ENCODE measurements at regions not wholly inside any gene's neighbourhood (a gene's known extent, or its start where the extent isn't known, plus 50 kb on each side); places are given as distances from the start of the nearest gene placed in this dataset.

GRCh38 chr13:23488442-23488841 is 54.9 kb upstream of the SACS start:
- DNase-seq: no peak

GRCh38 chr13:23496255-23496654 is 62.8 kb upstream of the SACS start:
- no peak for DNase-seq

- DNase-seq: no peak
These were observed 63.7 kb upstream of the SACS start for GRCh38 chr13:23497191-23497590.

DNA sequence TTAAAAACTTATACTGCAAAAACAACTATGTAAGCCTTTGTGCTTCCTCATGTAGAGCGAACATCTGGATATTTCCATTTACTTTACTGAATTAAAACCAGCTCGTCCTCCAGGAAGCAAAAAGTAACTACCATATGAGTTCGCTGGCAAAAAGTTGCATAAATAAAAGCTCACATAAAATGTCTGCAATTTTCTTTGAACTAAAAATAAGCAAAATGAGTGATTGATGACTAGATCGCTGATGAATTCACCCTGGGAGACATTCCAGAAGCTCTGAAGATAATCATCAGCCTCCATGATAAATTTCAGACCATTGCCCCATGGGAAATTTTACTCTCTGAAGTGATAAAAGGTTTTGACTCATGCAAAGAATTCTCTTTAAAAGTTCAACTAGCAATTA is 67.3 kb upstream of the SACS start:
- DNase-seq: no peak

DNA sequence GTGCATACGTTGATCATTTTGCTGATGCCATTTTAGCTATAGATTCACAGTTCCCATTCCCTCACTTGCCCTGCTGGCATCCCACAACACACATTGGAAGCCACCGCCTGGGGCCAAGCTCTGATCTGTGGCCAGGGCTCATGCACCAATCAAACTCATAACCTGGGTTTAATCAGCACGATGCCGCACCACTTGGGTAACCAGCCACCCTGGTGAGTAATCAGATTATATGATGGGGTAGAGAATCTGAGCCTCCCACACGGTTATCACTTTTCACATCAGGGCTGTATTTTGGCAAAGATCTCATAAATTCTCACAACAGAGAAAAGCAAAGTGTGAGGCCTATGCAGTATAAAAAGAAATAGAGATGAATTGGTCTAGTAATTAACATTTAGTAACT is 66.0 kb upstream of the TNFRSF19 start:
- no peak for DNase-seq

GRCh38 chr13:23505007-23505406 is 65.2 kb upstream of the TNFRSF19 start:
- no peak for DNase-seq

GRCh38 chr13:23506071-23506806 is 64.0 kb upstream of the TNFRSF19 start:
- DNase-seq: no peak

- no peak for DNase-seq
These were observed 63.4 kb upstream of the TNFRSF19 start for GRCh38 chr13:23506807-23507291.

DNA sequence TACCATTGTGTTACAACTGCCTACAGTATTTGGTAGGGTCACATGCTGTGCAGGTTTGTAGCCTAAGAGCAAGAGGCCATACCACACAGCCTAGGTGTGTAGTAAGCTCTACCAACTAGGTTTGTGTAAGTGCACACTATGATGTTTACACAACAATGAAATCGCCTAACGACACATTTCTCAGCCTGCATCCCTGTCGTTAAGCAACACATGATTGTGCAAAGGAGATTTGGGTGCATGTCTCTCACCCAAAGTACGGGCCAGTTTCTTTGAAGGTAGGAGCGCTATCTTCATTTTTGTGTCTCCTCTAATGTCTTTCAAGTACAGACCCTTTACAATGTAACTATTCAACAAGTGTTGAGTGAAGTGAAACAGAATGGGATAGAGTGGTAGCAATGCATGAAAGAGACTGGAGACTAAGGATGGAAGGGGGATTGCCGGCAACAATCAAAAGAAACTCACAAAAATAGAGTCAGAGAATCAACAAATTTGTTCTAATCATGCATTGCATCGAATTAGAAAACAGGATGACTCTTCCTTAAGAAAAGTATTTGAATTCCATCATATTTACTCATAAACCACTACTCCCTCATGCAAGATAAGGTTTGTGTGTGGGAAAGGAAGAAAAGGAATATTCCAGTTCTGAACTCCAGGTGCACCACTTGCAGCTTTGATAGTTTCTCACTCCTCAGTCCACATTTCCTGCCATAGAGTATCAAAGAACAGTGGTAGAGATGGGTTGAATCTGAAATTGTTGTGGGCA is 60.2 kb upstream of the TNFRSF19 start:
- no peak for DNase-seq

GRCh38 chr13:23510544-23510916 is 59.7 kb upstream of the TNFRSF19 start:
- DNase-seq: no peak

DNA sequence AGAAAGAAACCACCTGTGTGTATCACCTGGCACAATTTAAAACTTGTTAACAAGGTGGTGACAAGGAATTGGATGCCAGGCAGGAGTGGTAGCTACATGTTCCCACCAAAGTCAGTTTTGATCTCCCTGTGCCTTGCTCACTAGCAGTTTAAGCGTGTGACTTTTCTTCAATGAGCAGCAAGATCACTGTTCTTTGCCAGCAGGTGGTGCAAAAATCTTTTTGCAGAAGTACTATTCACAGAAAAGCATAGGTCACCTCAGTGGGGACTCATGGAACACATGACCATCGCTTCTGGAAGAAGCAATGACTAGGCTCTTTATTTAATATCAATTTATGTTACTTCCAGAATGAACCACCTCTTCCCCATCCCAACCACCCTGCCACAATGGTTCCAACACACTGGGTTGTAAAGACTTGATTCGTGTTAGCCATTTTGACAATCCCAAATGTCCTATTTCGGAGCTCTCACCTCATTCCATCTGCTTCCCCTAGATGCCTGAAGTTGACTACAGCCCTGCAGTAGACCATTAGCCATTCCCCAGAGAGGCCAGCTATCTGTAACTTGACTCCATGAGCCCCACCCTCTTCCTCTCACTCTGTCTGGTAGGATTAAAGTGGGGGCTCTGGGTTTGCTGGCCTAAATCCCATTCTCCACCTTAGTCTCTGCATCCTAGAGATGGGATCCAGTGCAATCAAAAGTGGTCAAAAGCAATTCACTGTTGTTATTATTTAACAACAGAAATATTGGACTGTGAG is 59.1 kb upstream of the TNFRSF19 start:
- DNase-seq: peak; percentile 13

GRCh38 chr13:23512762-23513395 is 57.3 kb upstream of the TNFRSF19 start:
- no peak for DNase-seq

DNA sequence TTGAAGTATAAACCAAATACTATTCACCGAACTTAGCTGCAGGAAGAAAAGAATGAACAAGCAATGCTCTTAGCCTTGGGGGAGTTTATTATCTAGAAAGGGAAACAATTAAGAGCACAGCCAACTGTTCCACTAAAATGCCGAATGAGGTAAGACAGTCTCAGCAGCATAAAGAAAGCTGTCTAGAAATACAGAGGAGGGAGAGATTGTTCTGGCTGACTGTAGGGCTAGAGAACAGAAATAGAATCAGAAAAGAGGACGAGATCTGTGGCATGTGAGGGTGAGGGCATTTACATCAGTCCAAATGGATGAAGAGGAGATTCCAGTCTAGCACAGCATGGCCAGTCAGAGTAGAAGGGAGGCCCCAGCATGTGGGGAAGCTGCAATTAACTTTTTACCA is 56.8 kb upstream of the TNFRSF19 start:
- DNase-seq: no peak

GRCh38 chr13:23514076-23514475 is 56.1 kb upstream of the TNFRSF19 start:
- DNase-seq: no peak

DNA sequence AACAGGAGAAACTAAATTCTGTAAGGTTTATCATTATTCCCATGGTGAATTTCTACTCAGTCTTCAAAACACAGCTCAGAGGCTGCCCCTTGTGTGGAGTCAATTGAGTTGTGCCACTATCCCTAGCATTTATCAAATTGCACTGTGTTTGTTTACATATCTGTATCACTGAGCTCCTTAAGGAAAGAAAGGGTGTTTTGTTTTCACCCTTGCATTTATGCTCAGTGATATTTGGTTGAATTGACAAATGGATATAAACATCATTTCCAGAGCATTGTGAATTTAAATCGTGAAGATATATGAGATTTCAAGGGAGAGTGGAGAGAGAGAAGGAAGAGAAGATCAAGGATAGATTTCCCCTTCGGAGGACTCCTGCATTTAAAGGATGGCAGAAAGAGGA is 55.1 kb upstream of the TNFRSF19 start:
- DNase-seq: no peak

DNA sequence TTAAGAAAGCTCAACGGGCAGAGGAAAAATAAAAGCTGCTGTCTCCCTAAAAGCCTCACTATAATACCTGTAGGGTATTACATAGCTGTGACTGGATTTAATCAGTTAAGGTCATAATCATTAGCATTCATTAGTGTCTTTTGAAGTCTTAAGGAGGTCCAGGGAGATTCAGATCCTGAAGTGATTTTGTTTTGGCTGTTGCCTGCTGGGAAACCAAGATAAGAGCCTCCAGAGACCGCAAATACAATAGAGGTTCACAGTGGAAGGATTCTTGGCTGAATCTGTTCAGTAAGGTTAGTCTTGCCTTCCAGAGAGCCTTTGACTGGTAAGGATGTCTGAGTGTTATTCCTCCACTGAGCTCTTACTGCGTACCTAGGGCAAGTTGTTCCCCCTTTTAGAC is 54.0 kb upstream of the TNFRSF19 start:
- DNase-seq: no peak

GRCh38 chr13:23516702-23517101 is 53.5 kb upstream of the TNFRSF19 start:
- DNase-seq: no peak

DNA sequence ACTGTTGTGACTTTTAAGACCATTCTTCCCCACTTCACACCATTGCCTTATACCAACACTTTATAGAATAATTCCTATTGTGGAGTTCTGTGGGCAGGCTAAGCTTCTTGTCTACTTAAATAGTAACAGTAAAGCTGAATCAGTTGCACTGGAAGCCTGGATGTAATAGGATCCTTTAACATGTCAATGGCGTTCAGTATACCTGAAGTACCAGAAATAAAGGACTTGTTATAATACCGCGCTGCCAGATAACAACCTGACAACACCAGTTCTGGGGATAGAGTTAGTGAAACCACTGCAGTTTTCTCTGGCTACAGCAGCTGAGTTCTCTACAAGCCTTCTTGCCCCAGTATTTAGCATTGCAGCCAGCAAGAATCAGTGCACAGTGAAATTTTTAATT is 52.0 kb upstream of the TNFRSF19 start:
- no peak for DNase-seq

Data from RPMI8226 (cell line).